ENCODE measurements at regions not wholly inside any gene's neighbourhood (a gene's known extent, or its start where the extent isn't known, plus 50 kb on each side); places are given as distances from the start of the nearest gene placed in this dataset.

GRCh38 chr21:27814226-27814625 lies 847.3 kb upstream of the ADAMTS5 start:
- no peak for TF ChIP-seq CTCF (IDR thresholded peaks at IDR 0.05; ENCODE audit: borderline replicate concordance, insufficient read depth, low read depth, low read length)
- H3K4me3 ChIP-seq (ENCODE audit: low read depth, low read length), result no peak overlapping the region

GRCh38 chr21:27813750-27814149 lies 846.9 kb upstream of the ADAMTS5 start:
- H3K4me3 ChIP-seq (ENCODE audit: low read depth, low read length), result no peak overlapping the region
- TF ChIP-seq CTCF (IDR thresholded peaks at IDR 0.05; ENCODE audit: borderline replicate concordance, insufficient read depth, low read depth, low read length), result no peak

GRCh38 chr21:27813344-27813743 lies 846.5 kb upstream of the ADAMTS5 start:
- H3K4me3 ChIP-seq (ENCODE audit: low read depth, low read length), result no peak overlapping the region
- TF ChIP-seq CTCF (IDR thresholded peaks at IDR 0.05; ENCODE audit: borderline replicate concordance, insufficient read depth, low read depth, low read length), result no peak

- TF ChIP-seq CTCF (IDR thresholded peaks at IDR 0.05; ENCODE audit: borderline replicate concordance, insufficient read depth, low read depth, low read length), result no peak
- H3K4me3 ChIP-seq (ENCODE audit: low read depth, low read length), result no peak overlapping the region
These were observed 845.4 kb upstream of the ADAMTS5 start for GRCh38 chr21:27812279-27812678.

GRCh38 chr21:27808923-27809322 lies 842.0 kb upstream of the ADAMTS5 start:
- TF ChIP-seq CTCF (IDR thresholded peaks at IDR 0.05; ENCODE audit: borderline replicate concordance, insufficient read depth, low read depth, low read length), result no peak
- no peak overlapping the region for H3K4me3 ChIP-seq (ENCODE audit: low read depth, low read length)

- no peak overlapping the region for H3K4me3 ChIP-seq (ENCODE audit: low read depth, low read length)
- no peak for TF ChIP-seq CTCF (IDR thresholded peaks at IDR 0.05; ENCODE audit: borderline replicate concordance, insufficient read depth, low read depth, low read length)
These were observed 840.7 kb upstream of the ADAMTS5 start for GRCh38 chr21:27807596-27807995.

- TF ChIP-seq CTCF (IDR thresholded peaks at IDR 0.05; ENCODE audit: borderline replicate concordance, insufficient read depth, low read depth, low read length), result no peak
- H3K4me3 ChIP-seq (ENCODE audit: low read depth, low read length), result no peak overlapping the region
These were observed 839.4 kb upstream of the ADAMTS5 start for GRCh38 chr21:27806281-27806680.
